ENCODE measurements at regions not wholly inside any gene's neighbourhood (a gene's known extent, or its start where the extent isn't known, plus 50 kb on each side); places are given as distances from the start of the nearest gene placed in this dataset.

DNA sequence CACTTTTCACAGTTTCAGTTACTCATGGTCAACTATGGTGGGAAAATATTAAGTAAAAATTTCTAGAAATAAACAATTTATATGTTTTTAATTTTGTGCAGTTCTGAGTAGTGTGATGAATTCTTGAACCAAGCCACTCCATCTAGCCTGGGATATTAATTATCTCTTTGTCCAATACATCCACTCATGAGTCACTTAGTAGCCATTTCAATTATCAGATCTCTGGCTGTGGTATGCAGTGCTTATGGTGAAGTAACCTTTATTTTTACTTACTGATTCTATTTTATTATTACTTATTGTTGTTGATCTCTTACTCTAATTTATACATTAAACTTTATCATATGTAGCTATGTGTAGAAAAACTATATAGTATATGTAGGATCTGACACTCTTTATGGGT lies 128.9 kb upstream of the KLHL1 start:
- Histone ChIP-seq H3K9me2 (replicated peaks; ENCODE audit: low read length) (no peaks in the 10 kb centered on the region), H3K9ac (ENCODE audit: low read length) (no peak overlapping the region), H3K79me2 (ENCODE audit: low read length) (no peaks in the 10 kb centered on the region), H4K20me1 (ENCODE audit: low read length) (no peaks in the 10 kb centered on the region), H3K4me1 (ENCODE audit: insufficient read depth, low read length) (no peaks in the 10 kb centered on the region), H3K4me2 (ENCODE audit: low read length) (no peak overlapping the region), H2AFZ (ENCODE audit: low read length) (no peak overlapping the region), H3K27me3 (ENCODE audit: low read length) (no peaks in the 10 kb centered on the region), H3K9me3 (ENCODE audit: low read length) (no peaks in the 10 kb centered on the region), H3K27ac (ENCODE audit: low read length) (no peak overlapping the region), H3K4me3 (ENCODE audit: low read length) (no peak overlapping the region), H3K36me3 (ENCODE audit: low read depth, low read length) (no peaks in the 10 kb centered on the region), H3F3A (ENCODE audit: low read length, unreplicated experiment) (no peaks in the 10 kb centered on the region)
- ChIA-PET CTCF (no interaction called here), POLR2A (ENCODE audit: unreplicated experiment) (no interaction called here)
- DNase-seq (no peak), ATAC-seq (no peak)
- intact Hi-C loops (cut with micrococcal nuclease): no loop called here
- TF ChIP-seq CTCF (conservative IDR thresholded peaks at IDR 0.05; ENCODE audit: low read depth, low read length) (no peak), EZH2 (IDR thresholded peaks at IDR 0.05; ENCODE audit: low read length, unreplicated experiment) (no peak), EZH2phosphoT487 (IDR thresholded peaks at IDR 0.05; ENCODE audit: borderline replicate concordance, low read length) (no peak)
- no TSS peak for BruUV-seq (replicated peaks)

GRCh38 chr13:70235565-70235964 lies 127.3 kb upstream of the KLHL1 start:
- Histone ChIP-seq H3K27me3 (ENCODE audit: low read length) (no peaks in the 10 kb centered on the region), H3K27ac (ENCODE audit: low read length) (no peak overlapping the region), H3F3A (ENCODE audit: low read length, unreplicated experiment) (no peaks in the 10 kb centered on the region), H3K79me2 (ENCODE audit: low read length) (no peaks in the 10 kb centered on the region), H3K4me1 (ENCODE audit: insufficient read depth, low read length) (no peaks in the 10 kb centered on the region), H3K4me2 (ENCODE audit: low read length) (no peak overlapping the region), H3K9me3 (ENCODE audit: low read length) (no peaks in the 10 kb centered on the region), H4K20me1 (ENCODE audit: low read length) (no peaks in the 10 kb centered on the region), H3K9ac (ENCODE audit: low read length) (no peak overlapping the region), H3K4me3 (ENCODE audit: low read length) (no peak overlapping the region), H2AFZ (ENCODE audit: low read length) (no peak overlapping the region), H3K36me3 (ENCODE audit: low read depth, low read length) (no peaks in the 10 kb centered on the region), H3K9me2 (replicated peaks; ENCODE audit: low read length) (no peaks in the 10 kb centered on the region)
- DNase-seq (no peak), ATAC-seq (no peak)
- intact Hi-C loops (cut with micrococcal nuclease): no loop called here
- no TSS peak for BruUV-seq (replicated peaks)
- TF ChIP-seq EZH2phosphoT487 (IDR thresholded peaks at IDR 0.05; ENCODE audit: borderline replicate concordance, low read length) (no peak), EZH2 (IDR thresholded peaks at IDR 0.05; ENCODE audit: low read length, unreplicated experiment) (no peak), CTCF (conservative IDR thresholded peaks at IDR 0.05; ENCODE audit: low read depth, low read length) (no peak)
- CTCF ChIA-PET: no interaction called here
- POLR2A ChIA-PET (ENCODE audit: unreplicated experiment): no interaction called here

- TF ChIP-seq CTCF (conservative IDR thresholded peaks at IDR 0.05; ENCODE audit: low read depth, low read length) (no peak), EZH2 (IDR thresholded peaks at IDR 0.05; ENCODE audit: low read length, unreplicated experiment) (no peak)
- no TSS peak for BruUV-seq (replicated peaks)
- Histone ChIP-seq H3K9me2 (replicated peaks; ENCODE audit: low read length) (no peaks in the 10 kb centered on the region), H3K27ac (ENCODE audit: low read length) (no peak overlapping the region), H3K4me2 (ENCODE audit: low read length) (no peak overlapping the region), H3K4me3 (ENCODE audit: low read length) (no peak overlapping the region), H3K27me3 (ENCODE audit: low read length) (no peaks in the 10 kb centered on the region), H2AFZ (ENCODE audit: low read length) (no peak overlapping the region), H3K79me2 (ENCODE audit: low read length) (no peaks in the 10 kb centered on the region), H3K4me1 (ENCODE audit: insufficient read depth, low read length) (no peaks in the 10 kb centered on the region), H3K36me3 (ENCODE audit: low read depth, low read length) (no peaks in the 10 kb centered on the region), H3K9me3 (ENCODE audit: low read length) (no peaks in the 10 kb centered on the region), H4K20me1 (ENCODE audit: low read length) (no peaks in the 10 kb centered on the region), H3K9ac (ENCODE audit: low read length) (no peak overlapping the region), H3F3A (ENCODE audit: low read length, unreplicated experiment) (no peaks in the 10 kb centered on the region)
- ChIA-PET CTCF (no interaction called here), POLR2A (ENCODE audit: unreplicated experiment) (no interaction called here)
- DNase-seq (no peak), ATAC-seq (no peak)
- intact Hi-C loops (cut with micrococcal nuclease): no loop called here
These were observed 115.7 kb upstream of the KLHL1 start for GRCh38 chr13:70223911-70224310.
